ENCODE measurements at regions not wholly inside any gene's neighbourhood (a gene's known extent, or its start where the extent isn't known, plus 50 kb on each side); places are given as distances from the start of the nearest gene placed in this dataset.

GRCh38 chr9:89807101-89807395 is 202.2 kb downstream of the GADD45G start:
- Mint-ChIP-seq H3K4me3 (ENCODE audit: unreplicated experiment) (no peak overlapping the region), H3K36me3 (ENCODE audit: unreplicated experiment) (no peaks in the 10 kb centered on the region), H3K27me3 (ENCODE audit: unreplicated experiment) (peaks cover 8% of the 10 kb centered on the region), H3K9me3 (ENCODE audit: unreplicated experiment) (peaks cover 9% of the 10 kb centered on the region), H3K27ac (ENCODE audit: unreplicated experiment) (peak overlapping the region; percentile 59), H3K4me1 (ENCODE audit: low read depth, unreplicated experiment) (peaks cover 21% of the 10 kb centered on the region)
- no peak for TF ChIP-seq CTCF (IDR thresholded peaks at IDR 0.05; ENCODE audit: partially characterized antibody, unreplicated experiment)
- DNase-seq: no peak

- Mint-ChIP-seq H3K4me3 (ENCODE audit: unreplicated experiment) (peak overlapping the region; percentile 1), H3K27me3 (ENCODE audit: unreplicated experiment) (peaks cover 8% of the 10 kb centered on the region), H3K36me3 (ENCODE audit: unreplicated experiment) (no peaks in the 10 kb centered on the region), H3K9me3 (ENCODE audit: unreplicated experiment) (peaks cover 9% of the 10 kb centered on the region), H3K4me1 (ENCODE audit: low read depth, unreplicated experiment) (peaks cover 25% of the 10 kb centered on the region), H3K27ac (ENCODE audit: unreplicated experiment) (peak overlapping the region; percentile 66)
- DNase-seq: no peak
- no peak for TF ChIP-seq CTCF (IDR thresholded peaks at IDR 0.05; ENCODE audit: partially characterized antibody, unreplicated experiment)
Measured at GRCh38 chr9:89807682-89808075, 202.9 kb downstream of the GADD45G start.

- H3K27ac Mint-ChIP-seq (ENCODE audit: unreplicated experiment): peak overlapping the region; percentile 66
- H3K9me3 Mint-ChIP-seq (ENCODE audit: unreplicated experiment): peaks cover 9% of the 10 kb centered on the region
- peak; percentile 35 for TF ChIP-seq CTCF (IDR thresholded peaks at IDR 0.05; ENCODE audit: partially characterized antibody, unreplicated experiment)
- no peak overlapping the region for H3K4me3 Mint-ChIP-seq (ENCODE audit: unreplicated experiment)
- peaks cover 25% of the 10 kb centered on the region for H3K4me1 Mint-ChIP-seq (ENCODE audit: low read depth, unreplicated experiment)
- peaks cover 8% of the 10 kb centered on the region for H3K27me3 Mint-ChIP-seq (ENCODE audit: unreplicated experiment)
- no peak for DNase-seq
- H3K36me3 Mint-ChIP-seq (ENCODE audit: unreplicated experiment): no peaks in the 10 kb centered on the region
Measured at GRCh38 chr9:89808076-89808755, 203.4 kb downstream of the GADD45G start.

GRCh38 chr9:89808756-89809181 is 204.0 kb downstream of the GADD45G start:
- Mint-ChIP-seq H3K27ac (ENCODE audit: unreplicated experiment) (peak overlapping the region; percentile 66), H3K27me3 (ENCODE audit: unreplicated experiment) (peaks cover 8% of the 10 kb centered on the region), H3K4me3 (ENCODE audit: unreplicated experiment) (no peak overlapping the region), H3K9me3 (ENCODE audit: unreplicated experiment) (peaks cover 11% of the 10 kb centered on the region), H3K4me1 (ENCODE audit: low read depth, unreplicated experiment) (peaks cover 26% of the 10 kb centered on the region), H3K36me3 (ENCODE audit: unreplicated experiment) (no peaks in the 10 kb centered on the region)
- no peak for DNase-seq
- TF ChIP-seq CTCF (IDR thresholded peaks at IDR 0.05; ENCODE audit: partially characterized antibody, unreplicated experiment): no peak

GRCh38 chr9:89810431-89810830 is 205.6 kb downstream of the GADD45G start:
- no peak overlapping the region for H3K27ac Mint-ChIP-seq (ENCODE audit: unreplicated experiment)
- peaks cover 10% of the 10 kb centered on the region for H3K27me3 Mint-ChIP-seq (ENCODE audit: unreplicated experiment)

More at GRCh38 chr9:89810431-89810830, 205.6 kb downstream of the GADD45G start:
- no peak for TF ChIP-seq CTCF (IDR thresholded peaks at IDR 0.05; ENCODE audit: partially characterized antibody, unreplicated experiment)
- H3K9me3 Mint-ChIP-seq (ENCODE audit: unreplicated experiment): peaks cover 11% of the 10 kb centered on the region
- H3K36me3 Mint-ChIP-seq (ENCODE audit: unreplicated experiment): no peaks in the 10 kb centered on the region
- no peak overlapping the region for H3K4me3 Mint-ChIP-seq (ENCODE audit: unreplicated experiment)
- H3K4me1 Mint-ChIP-seq (ENCODE audit: low read depth, unreplicated experiment): peaks cover 34% of the 10 kb centered on the region
- DNase-seq: no peak

All from glutamatergic neuron (in vitro differentiated cells).